Ovary (tissue), 3 donors: ENCODE measurements at regions not wholly inside any gene's neighbourhood (a gene's known extent, or its start where the extent isn't known, plus 50 kb on each side); places are given as distances from the start of the nearest gene placed in this dataset.

ENCODE experiments used
- POLR2A ChIP-seq: fragments of 450-650 bp; IDR thresholded peaks from one replicate; pipeline ENCODE4 v1.6.1; 2017; ENCODE audit warnings: antibody characterized with exemption, mild to moderate bottlenecking, moderate library complexity
- TF ChIP-seq, protein P1 (sequence below), 3 donors: fragments of 450-650 bp in 2 of 3; fragments of 200-600 bp in 1 of 3; IDR thresholded peaks; one replicate each; pipeline versions ENCODE4 v1.5.1 to v1.8.0; 2016 to 2022; ENCODE audit warnings: antibody characterized with exemption in 3 of 3, mild to moderate bottlenecking in 1 of 3
- donor health status: DM: no; HTN: no; CAD: no.

DNA sequence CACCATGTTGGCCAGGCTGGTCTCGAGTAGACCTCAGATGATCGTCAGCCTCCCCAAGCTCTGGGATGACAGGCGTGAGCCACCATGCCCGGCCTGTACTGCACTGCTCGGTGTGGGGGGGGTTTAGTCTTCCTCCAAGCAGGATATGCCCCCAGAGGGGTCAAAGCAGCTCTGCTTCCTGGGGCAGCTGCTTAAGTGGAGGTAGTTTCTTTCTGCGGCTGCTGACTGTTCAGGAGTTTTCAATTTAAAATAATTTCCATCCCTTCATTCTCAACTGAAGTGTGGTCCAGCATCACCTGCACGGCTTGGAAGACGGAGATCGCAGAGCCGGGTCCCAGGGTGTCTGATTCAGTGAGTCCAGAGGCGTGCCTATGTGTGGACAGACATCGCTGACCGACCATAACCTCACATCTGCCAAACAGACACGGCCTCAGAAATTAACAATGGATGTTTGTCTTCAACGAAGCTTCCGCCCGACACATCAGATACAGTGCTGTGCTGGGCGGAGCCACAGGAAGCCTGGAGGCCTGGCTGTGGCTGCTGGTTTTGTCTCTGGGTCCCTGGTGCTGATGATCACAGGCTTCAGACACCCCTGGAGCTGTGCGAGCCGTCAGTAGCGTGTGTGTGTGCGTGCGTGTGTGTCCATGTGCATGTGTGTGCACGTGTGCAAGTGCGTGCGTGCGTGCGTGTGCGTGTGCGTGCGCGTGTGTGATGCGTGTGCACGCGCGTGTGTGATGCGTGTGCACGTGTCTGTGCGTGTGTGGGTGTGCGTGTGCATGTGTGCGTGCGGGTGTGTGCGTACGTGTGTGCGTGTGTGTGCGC lies 226.5 kb upstream of the PITRM1 start:
- TF ChIP-seq, protein P1, sequence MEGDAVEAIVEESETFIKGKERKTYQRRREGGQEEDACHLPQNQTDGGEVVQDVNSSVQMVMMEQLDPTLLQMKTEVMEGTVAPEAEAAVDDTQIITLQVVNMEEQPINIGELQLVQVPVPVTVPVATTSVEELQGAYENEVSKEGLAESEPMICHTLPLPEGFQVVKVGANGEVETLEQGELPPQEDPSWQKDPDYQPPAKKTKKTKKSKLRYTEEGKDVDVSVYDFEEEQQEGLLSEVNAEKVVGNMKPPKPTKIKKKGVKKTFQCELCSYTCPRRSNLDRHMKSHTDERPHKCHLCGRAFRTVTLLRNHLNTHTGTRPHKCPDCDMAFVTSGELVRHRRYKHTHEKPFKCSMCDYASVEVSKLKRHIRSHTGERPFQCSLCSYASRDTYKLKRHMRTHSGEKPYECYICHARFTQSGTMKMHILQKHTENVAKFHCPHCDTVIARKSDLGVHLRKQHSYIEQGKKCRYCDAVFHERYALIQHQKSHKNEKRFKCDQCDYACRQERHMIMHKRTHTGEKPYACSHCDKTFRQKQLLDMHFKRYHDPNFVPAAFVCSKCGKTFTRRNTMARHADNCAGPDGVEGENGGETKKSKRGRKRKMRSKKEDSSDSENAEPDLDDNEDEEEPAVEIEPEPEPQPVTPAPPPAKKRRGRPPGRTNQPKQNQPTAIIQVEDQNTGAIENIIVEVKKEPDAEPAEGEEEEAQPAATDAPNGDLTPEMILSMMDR (IDR thresholded peaks at IDR 0.05): no peak
- no peak for TF ChIP-seq POLR2A
